ACC112 (cell line): ENCODE measurements at regions not wholly inside any gene's neighbourhood (a gene's known extent, or its start where the extent isn't known, plus 50 kb on each side); places are given as distances from the start of the nearest gene placed in this dataset.
"Not testable (repeated sequence)": the region's sequence is repeated elsewhere in the genome, so short reads cannot be mapped to it uniquely, and the experiment has no call there.

Experiments
- H2AFZ ChIP-seq: fragments of 200-600 bp; sonication (generic); one replicate; pipeline ENCODE4 v1.6.0; 2017; ENCODE audit warnings: antibody characterized with exemption, low read length; ENCODE audit not compliant: unreplicated experiment
- H3K27ac ChIP-seq: fragments of 200-600 bp; sonication (generic); 2 replicates; pipeline ENCODE4 v1.5.1; 2014; ENCODE audit warnings: low read depth, mild to moderate bottlenecking, antibody characterized with exemption, low read length, moderate library complexity
- H3K27me3 ChIP-seq: fragments of 200-600 bp; sonication (generic); 2 replicates; pipeline ENCODE4 v1.6.1; 2014; ENCODE audit warnings: mild to moderate bottlenecking, antibody characterized with exemption, low read length, moderate library complexity, mixed read lengths; ENCODE audit not compliant: insufficient read depth
- H3K36me3 ChIP-seq: fragments of 200-600 bp; sonication (generic); 2 replicates; pipeline ENCODE4 v1.6.1; 2016; ENCODE audit warnings: mild to moderate bottlenecking, antibody characterized with exemption, low read length, moderate library complexity, mixed read lengths; ENCODE audit not compliant: insufficient read depth
- H3K4me1 ChIP-seq: fragments of 200-600 bp; sonication (generic); one replicate; pipeline ENCODE4 v1.6.1; 2016; ENCODE audit warnings: low read length, mixed read lengths; ENCODE audit not compliant: insufficient read depth, unreplicated experiment, control insufficient read depth
- H3K4me3 ChIP-seq: fragments of 200-600 bp; sonication (generic); 2 replicates; pipeline ENCODE4 v1.5.1; 2014; ENCODE audit warnings: mild to moderate bottlenecking, low read depth, low read length
- H3K79me2 ChIP-seq: fragments of 200-600 bp; sonication (generic); one replicate; pipeline ENCODE4 v1.6.0; 2016; ENCODE audit warnings: low read length; ENCODE audit not compliant: control insufficient read depth, unreplicated experiment, insufficient read depth

DNA sequence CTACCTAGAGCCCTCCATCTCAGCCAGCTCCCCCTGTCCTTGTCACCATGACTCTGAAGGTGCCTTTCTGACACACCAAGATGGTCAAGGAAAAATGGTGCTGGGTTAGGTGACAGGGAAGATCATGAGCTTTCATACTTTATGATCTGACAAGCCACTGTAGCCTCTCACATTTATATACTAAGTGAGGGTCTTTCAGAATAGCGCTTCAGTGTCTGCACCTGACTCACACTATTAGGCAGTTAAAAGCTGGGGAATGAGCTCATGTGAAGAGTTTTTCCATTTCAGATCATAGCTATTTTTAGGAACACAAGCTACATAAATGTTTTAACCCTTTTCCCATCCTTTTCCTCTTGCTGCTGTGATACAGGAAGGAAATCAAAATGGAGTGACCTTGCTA, 101.4 kb downstream of the FAM72C start:
- H3K27me3 ChIP-seq, H3K4me1 ChIP-seq, H3K36me3 ChIP-seq, H3K27ac ChIP-seq, H3K79me2 ChIP-seq, H3K4me3 ChIP-seq, H2AFZ ChIP-seq: not testable (repeated sequence)

DNA sequence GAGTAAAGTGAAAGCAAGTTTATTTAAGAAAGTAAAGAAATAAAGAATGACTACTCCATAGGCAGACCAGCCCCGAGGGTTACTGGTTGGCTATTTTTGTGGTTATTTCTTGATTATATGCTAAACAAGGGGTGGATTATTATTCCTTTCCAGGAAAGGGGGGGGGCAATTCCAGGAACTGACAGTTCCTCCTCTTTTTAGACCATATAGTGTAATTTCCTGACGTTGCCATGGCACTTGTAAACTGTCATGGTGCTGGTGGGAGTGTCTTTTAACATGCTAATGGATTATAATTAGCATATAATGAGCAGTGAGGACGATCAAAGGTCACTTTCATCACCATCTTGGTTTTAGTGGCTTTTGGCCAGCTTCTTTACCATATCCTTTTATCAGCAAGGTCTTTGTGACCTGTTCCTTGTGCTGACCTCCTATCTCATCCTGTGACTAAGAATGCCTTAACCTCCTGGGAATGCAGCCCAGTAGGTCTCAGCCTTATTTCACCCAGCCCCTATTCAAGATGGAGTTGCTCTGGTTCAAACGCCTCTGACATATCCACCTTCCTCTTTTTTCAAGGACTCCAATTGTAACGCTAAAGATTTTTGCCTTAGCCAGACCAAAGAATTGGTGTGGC, 104.1 kb downstream of the FAM72C start:
- H3K27ac ChIP-seq, H2AFZ ChIP-seq, H3K36me3 ChIP-seq, H3K27me3 ChIP-seq, H3K4me1 ChIP-seq, H3K4me3 ChIP-seq, H3K79me2 ChIP-seq: not testable (repeated sequence)

DNA sequence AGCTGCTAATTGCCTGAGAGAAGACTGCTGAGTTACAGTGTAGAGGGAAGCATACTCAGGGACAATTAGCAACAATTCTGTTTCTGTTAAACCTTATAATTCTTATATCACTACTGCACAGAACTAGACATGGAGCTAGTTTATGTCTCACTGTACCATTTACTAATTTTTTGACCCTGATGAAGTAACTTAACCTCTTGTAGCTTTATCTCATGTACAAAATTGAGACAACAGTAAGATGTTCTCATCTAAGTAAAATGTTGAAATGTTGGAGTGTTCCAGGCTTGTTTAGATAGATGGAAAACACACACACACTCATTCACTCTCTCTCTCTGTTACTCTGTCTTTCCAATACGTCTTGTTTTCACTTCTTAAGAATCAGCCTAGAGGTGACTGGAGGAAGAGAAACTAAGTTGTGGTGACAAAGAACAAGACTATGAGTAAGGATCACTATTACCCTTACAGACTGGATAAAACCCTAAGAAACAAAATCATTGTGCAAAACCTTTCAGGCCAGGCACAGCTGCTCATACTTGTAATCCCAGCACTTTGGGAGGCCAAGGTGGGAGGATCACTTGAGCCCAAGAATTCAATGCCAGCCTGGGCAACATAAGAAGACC, 107.8 kb downstream of the FAM72C start:
- H3K27ac ChIP-seq, H3K27me3 ChIP-seq, H3K36me3 ChIP-seq, H2AFZ ChIP-seq, H3K4me3 ChIP-seq, H3K79me2 ChIP-seq, H3K4me1 ChIP-seq: not testable (repeated sequence)

DNA sequence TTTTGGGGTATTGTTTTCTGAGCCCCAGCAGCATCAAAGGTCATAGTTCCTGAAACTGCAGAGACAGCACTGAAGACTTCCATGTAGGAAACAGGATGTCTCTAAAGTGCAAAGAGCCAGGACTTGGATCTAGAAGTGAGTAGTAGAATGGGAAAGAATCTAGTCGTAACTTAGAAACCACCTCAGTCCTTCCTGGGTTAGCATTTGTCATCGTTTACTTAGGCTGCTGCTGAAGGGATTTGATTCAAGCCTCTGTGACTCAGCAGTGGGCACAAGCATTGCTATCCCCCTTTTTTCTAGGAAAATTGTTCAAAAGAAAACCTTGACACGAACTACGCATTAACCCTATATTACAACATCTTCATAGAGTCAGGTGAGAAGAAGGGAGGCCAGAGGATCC, 109.1 kb downstream of the FAM72C start:
- not testable (repeated sequence) for H3K36me3 ChIP-seq, H3K27ac ChIP-seq, H2AFZ ChIP-seq

DNA sequence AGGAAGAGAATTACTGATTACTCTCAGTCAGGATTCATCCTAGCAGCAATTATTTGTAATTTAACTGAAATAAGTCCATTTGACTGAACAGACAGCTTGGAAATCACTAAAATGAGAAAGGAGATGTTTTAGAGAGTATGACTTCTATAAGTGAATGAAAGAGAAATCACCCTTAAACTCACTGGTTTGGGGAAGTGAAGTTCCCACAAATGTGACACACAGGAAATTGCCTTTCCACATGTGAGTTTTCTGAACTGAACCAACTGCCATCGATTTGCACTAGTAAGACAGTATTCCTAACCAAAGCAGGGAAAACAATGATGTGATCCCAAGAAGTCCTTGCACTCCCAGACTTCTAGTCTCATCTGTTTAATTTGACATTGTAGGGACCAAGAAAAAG, 110.5 kb downstream of the FAM72C start:
- not testable (repeated sequence) for H3K27ac ChIP-seq, H3K4me3 ChIP-seq, H3K79me2 ChIP-seq, H3K4me1 ChIP-seq, H3K36me3 ChIP-seq, H2AFZ ChIP-seq, H3K27me3 ChIP-seq

More for the DNA sequence above, 109.1 kb downstream of the FAM72C start:
- H3K4me1 ChIP-seq, H3K79me2 ChIP-seq, H3K4me3 ChIP-seq, H3K27me3 ChIP-seq: not testable (repeated sequence)

DNA sequence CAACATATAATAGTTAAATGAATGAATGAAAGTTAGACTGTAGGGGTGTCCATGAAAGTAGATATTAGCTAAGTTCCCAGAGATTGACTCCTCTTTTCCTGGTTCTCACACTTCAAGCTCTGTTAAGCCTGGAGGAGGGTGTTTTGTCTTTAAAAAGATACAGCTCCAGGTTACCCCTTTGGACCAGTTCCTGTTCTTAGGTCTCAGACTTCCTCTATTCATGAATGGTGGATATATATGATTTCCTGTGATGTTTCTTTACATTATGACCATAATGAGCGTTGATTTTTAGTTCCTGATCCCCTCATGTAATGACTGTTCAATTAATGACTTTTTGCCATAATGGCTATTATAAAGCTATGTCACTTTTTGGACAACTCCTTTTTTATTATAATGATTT, 115.9 kb downstream of the FAM72C start:
- not testable (repeated sequence) for H3K4me3 ChIP-seq, H3K79me2 ChIP-seq, H2AFZ ChIP-seq, H3K27me3 ChIP-seq, H3K36me3 ChIP-seq, H3K4me1 ChIP-seq, H3K27ac ChIP-seq

DNA sequence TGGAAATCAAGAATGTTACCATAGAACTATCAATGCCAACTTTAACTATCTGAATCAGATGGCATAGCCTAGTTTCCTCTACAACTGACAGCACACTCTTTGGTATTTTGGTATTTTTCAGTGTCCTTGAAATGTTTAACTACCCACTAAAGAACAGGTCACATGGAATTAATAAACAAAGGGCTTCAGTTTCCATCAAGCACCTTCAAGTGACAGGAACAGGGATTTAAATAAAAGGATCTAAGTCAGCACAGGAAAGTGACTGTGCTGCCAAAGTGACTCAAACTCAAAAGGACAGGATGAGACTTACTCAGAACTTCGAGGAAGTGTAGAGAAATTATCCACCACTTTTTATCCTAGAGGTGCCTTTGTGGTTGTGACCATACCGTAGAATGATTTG, 117.7 kb downstream of the FAM72C start:
- not testable (repeated sequence) for H3K36me3 ChIP-seq, H3K27ac ChIP-seq, H3K4me1 ChIP-seq, H2AFZ ChIP-seq, H3K79me2 ChIP-seq, H3K27me3 ChIP-seq, H3K4me3 ChIP-seq

DNA sequence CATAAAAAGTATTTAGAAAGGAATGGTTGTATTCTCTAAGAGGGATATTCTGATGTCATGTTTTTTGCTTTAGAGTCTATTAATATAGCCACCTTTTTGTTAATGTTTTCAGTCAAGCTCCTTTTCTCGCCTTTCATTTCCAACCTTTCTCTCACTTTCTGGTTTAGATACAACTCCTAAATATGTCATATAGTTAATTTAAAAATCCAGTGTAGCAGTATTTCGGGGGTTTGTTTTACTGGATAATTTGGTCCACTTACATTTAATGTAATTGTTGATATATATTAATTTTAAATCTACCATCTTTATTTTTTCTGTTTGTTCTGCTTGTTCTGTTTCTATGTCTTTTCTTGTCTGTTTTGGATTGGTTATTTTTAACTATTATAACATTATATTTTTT, 121.1 kb downstream of the FAM72C start:
- not testable (repeated sequence) for H2AFZ ChIP-seq, H3K36me3 ChIP-seq, H3K27me3 ChIP-seq, H3K4me1 ChIP-seq, H3K4me3 ChIP-seq, H3K79me2 ChIP-seq, H3K27ac ChIP-seq

DNA sequence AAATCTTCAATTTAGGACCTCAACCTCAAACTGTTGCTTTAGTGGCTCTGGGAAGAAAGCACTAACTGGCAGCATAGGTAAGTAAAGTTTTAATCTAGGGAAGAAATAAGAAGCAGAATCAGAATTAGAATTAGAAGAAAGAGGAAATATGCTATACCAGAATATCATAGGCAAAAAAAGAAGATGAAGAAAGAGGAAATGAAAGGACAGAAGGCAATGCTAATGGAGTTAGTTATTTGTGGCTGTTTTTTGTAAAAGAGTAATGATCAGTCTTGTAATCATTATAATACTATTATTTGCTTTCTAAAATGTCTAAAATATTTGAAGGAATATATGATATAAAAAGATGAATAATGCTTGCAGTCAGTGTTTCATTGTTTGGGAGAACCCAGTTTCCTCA, 122.9 kb downstream of the FAM72C start:
- not testable (repeated sequence) for H2AFZ ChIP-seq, H3K4me3 ChIP-seq, H3K36me3 ChIP-seq, H3K79me2 ChIP-seq, H3K27me3 ChIP-seq, H3K27ac ChIP-seq, H3K4me1 ChIP-seq

DNA sequence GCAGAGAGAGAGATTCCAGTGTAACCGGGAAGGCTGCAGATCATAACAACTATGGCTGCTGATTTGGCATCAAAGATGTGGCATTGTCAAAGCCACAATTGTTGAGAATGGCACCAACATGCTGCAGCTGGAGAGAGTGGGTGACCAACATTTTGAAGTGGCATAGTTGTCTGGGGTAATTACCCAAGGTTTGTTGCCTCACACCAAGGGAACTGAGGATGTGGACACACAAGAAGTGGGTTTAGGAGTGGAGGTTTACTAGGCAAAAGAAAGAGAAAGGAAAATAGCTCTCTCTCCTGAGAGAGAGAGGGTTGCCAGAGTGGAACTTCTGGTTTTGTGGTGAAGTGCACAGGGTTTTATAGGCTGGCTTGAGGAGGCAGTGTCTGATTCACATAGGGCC, 126.6 kb downstream of the FAM72C start:
- H3K27ac ChIP-seq, H3K36me3 ChIP-seq: not testable (repeated sequence)

DNA sequence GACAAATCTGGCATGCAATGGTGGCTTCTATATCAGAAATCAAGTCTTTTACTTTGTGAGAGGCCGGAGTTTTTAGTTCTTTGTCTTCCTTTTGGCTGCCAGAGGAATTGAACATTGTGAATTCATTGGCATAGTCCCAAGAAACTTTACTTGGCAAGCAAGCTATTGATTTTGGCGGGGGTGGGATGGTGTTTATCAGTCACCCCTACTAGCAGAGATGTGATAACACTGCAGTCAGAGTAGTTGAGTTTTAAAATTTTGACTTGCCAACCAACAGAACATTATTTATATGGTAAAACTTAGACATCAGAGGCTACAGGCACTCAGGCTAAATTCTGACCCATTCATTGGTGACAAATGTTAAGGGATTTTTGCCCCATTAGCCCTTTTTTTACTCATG, 129.7 kb downstream of the FAM72C start:
- H3K27me3 ChIP-seq: peaks cover 19% of the 10 kb centered on the region

More for the DNA sequence above, 126.6 kb downstream of the FAM72C start:
- not testable (repeated sequence) for H3K27me3 ChIP-seq, H3K4me3 ChIP-seq, H3K4me1 ChIP-seq, H3K79me2 ChIP-seq, H2AFZ ChIP-seq

More for the DNA sequence above, 129.7 kb downstream of the FAM72C start:
- not testable (repeated sequence) for H3K79me2 ChIP-seq, H3K36me3 ChIP-seq, H2AFZ ChIP-seq, H3K4me3 ChIP-seq, H3K4me1 ChIP-seq, H3K27ac ChIP-seq
